ENCODE measurements at regions not wholly inside any gene's neighbourhood (a gene's known extent, or its start where the extent isn't known, plus 50 kb on each side); places are given as distances from the start of the nearest gene placed in this dataset.

GRCh38 chr2:52571380-52572347 lies 1195.9 kb upstream of the CHAC2 start:
- TF ChIP-seq, protein P1, sequence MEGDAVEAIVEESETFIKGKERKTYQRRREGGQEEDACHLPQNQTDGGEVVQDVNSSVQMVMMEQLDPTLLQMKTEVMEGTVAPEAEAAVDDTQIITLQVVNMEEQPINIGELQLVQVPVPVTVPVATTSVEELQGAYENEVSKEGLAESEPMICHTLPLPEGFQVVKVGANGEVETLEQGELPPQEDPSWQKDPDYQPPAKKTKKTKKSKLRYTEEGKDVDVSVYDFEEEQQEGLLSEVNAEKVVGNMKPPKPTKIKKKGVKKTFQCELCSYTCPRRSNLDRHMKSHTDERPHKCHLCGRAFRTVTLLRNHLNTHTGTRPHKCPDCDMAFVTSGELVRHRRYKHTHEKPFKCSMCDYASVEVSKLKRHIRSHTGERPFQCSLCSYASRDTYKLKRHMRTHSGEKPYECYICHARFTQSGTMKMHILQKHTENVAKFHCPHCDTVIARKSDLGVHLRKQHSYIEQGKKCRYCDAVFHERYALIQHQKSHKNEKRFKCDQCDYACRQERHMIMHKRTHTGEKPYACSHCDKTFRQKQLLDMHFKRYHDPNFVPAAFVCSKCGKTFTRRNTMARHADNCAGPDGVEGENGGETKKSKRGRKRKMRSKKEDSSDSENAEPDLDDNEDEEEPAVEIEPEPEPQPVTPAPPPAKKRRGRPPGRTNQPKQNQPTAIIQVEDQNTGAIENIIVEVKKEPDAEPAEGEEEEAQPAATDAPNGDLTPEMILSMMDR (IDR thresholded peaks at IDR 0.05; ENCODE audit: low read length): no peak
- no peak for TF ChIP-seq EZH2phosphoT487 (IDR thresholded peaks at IDR 0.05; ENCODE audit: low read length)
